HUDEP-2 (cell line): ENCODE measurements at regions not wholly inside any gene's neighbourhood (a gene's known extent, or its start where the extent isn't known, plus 50 kb on each side); places are given as distances from the start of the nearest gene placed in this dataset.

Experiments
- DNase-seq, 76 experiments: peaks; one replicate each; lab custom pipeline; 2025; ENCODE audit not compliant: unreplicated experiment in 76 of 76; lab: John Stamatoyannopoulos, UW

- no peak for DNase-seq
Measured at GRCh38 chr20:22408521-22409402, 175.6 kb downstream of the FOXA2 start.

- no peak for DNase-seq
Measured at GRCh38 chr20:22407237-22408193, 176.9 kb downstream of the FOXA2 start.

GRCh38 chr20:22404419-22405170 lies 179.8 kb downstream of the FOXA2 start:
- no peak for DNase-seq

DNA sequence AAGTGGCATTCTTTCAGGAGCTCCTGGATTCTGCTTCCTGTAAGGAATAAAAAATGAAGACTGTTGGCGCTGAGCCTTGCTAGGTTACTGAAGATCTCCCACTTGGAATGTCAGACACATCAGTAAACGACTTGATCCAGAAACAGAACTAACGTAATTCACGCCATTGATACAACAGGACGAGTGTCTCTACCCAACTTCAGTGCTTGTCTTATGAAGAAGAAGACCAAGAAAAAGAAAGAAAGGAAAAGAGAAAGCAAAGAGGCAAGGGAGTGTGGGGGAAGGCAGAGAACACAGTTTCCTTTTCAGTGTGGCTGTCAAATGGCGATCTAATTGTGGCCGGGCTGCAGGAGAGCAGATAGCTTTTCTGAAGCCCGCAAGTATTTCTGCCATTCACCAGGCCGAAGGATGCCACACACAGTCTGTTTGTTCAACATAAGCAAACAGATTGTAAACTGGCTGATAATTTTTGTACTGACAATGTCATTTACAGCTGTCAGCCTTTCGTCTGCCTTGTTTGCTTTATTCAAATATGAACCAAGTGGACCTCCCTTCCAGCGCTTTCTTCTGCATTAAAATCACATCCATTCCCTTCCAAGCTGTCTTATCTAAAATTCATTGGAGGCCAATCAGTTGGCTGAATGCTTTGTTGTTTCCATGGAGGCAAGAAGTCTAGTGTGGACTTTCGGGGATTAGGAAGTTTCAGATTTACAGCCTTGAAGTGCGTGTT lies 180.6 kb downstream of the FOXA2 start:
- DNase-seq = no peak

- DNase-seq = no peak
Measured at GRCh38 chr20:22403022-22403631, 181.2 kb downstream of the FOXA2 start.

DNA sequence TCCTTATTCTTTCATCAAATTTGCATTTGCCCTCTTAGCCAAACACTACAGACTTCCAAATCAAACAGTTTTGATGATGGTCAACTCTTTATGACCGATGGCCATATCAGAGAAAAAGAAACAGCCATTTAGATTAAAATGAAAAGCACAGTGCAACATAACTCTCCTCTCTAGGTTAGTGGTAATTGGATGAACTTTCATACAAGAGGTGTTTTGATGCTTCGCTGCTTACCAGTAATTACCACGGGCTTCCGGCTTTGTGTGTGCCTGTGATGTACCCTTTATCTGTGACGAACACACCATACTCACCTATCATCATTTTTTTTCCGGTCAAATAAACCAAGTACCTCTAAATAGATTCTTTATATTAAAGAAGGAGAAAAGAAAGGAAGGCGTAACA lies 181.8 kb downstream of the FOXA2 start:
- no peak for DNase-seq

- DNase-seq = no peak
Measured at GRCh38 chr20:22400440-22400839, 183.9 kb downstream of the FOXA2 start.

DNA sequence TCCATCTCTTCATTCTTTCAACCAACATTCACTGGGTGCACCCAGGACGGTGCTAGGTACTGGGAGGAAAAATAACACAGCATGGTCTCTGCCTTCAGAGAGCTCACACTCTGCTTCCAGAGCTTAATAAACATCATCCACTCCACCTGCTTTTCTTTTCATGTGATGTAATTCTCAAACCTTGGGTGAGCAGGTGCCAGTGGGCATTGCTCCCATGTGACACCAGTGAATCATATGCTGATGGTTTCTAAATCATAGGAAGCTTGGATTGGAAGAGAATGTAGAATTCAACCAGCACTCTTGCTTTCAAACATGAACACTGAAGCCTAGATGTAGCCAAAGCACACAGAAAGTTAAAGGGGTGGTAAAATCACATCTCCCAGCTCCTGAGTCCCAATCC lies 189.8 kb downstream of the FOXA2 start:
- no peak for DNase-seq

DNA sequence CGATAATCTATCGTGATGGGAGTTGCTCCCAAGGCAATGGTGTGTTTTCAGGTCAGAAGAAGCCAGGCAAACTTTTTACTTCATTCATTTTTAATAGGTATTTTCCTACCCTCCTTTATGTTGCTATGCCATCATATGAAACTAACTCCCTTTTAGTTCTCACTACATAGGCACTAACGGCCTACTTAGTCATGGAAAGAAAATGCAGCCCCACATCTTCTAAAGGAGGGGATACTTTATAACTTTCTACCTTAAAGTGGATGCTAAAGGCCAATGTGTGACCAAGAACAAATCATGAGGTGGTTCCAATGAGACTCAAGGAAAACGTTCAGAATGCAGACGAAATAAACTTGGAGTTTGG lies 193.8 kb downstream of the FOXA2 start:
- DNase-seq = no peak

DNA sequence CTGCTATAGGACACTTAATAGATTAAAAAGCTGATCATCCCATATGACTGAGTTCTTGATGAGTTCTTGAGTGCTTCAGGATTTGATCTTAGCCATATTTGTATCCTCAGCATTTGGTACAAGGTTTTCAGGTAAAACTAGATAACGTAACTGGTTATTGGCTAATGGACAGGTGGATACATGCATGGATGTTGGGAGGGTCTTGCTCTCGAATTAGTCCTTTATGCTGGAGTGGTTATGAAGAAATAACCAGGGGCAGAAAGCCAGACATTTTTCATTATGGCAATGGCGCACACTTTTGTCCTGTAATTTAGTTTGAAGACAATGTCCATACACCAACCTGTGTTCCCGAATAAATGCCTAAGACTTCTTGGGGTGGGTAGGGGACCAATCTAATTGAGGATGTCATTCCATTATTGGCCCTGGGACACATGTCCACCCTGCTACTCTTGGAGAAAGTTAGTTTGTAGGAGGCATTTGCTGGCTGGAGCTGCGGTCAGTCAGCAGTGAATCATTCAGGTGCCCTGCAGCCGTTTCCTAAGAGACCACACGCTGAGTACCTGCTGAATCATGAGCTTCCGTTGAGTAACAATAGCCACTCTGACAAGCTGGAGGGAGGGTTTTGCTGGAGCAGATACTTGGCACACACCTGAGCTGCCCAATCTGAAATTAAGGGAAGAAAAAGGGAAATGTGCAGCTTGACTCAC lies 194.4 kb downstream of the FOXA2 start:
- no peak for DNase-seq

- DNase-seq = no peak
Measured at GRCh38 chr20:22387452-22387851, 196.9 kb downstream of the FOXA2 start.

DNA sequence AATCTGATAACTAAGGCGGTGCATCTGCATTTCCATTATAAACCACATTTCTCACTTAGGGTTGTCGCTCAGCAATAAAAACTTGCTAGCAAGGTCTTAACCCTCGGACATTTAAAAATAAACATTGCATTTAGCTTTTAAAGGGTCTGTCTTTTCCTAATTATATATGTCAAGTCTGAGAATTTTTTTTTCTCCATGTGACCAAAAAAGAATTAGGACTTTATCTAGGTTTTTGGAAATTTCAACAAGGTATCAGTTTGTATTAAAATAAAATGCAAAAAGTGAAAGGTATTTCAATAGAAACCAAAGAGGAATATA lies 198.1 kb downstream of the FOXA2 start:
- DNase-seq = no peak

- no peak for DNase-seq
Measured at GRCh38 chr20:22385602-22386305, 198.6 kb downstream of the FOXA2 start.

- no peak for DNase-seq
Measured at GRCh38 chr20:22384978-22385377, 199.4 kb downstream of the FOXA2 start.

DNA sequence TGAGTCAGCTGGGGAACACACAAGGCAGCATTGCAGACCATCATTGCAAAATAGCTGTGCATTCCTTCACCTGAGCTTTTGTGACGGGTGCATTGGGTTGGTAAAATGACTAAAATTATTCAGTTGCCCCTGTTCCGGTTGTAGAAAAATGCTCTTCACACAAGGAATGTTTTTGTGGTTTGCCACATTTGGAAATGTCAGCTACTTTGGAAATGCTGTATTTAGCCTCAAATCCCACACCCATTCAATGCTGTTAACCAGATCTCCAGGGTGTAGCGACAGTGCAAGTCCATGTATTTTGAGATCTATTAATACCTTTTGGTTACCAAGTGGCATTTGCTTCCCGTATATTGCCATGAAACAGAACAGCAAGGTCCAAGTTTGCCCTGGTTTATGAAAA lies 201.2 kb downstream of the FOXA2 start:
- DNase-seq = no peak

GRCh38 chr20:22382742-22383141 lies 201.6 kb downstream of the FOXA2 start:
- DNase-seq = no peak

DNA sequence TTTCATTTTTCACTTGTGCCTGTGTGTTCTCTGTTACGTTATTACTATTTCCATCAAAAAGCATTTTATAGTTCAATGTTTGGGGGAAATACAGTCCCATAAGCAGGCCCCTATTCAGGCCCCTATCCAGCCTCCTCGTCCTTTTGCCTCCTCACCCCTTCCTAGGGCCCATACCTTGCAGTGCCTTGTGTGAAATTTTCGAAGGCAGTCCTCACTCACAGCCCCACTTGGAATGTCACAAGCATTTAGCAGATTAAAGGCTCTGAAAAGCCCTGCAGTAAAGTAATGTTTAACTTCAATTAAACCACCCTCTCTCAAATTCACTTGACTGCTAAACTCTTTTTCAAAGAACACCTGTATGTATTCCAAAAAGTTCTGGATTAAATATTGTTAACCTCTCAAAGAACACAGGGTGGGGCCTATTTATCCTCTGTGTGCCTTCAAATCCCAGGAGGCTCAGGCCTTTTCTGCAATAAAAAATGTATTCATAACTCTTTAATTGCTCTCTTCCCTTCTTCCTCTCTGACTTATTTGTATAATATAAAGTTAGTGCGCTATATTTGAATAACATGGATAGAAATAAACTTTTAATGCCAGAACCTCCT lies 202.5 kb downstream of the FOXA2 start:
- DNase-seq = no peak

DNA sequence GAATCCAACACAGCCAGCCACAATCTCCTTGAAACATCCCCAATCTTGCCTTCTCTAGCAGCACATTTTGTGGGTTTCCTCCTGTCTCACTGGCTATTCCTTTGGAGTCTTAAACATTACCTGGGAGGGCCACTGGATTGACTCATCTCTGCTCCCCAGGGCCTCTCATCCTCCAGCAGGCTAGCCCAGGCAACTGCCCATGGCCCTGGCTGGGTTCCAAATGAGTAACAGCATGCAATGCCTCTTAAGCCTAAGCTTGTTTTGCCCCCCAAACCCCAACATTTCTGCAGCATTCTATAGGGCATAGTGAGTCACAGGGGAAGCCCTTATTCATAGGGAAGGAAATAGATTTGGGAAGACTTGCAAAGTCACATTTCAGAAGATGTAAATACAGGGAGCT lies 204.9 kb downstream of the FOXA2 start:
- DNase-seq = no peak
